ENCODE measurements at regions not wholly inside any gene's neighbourhood (a gene's known extent, or its start where the extent isn't known, plus 50 kb on each side); places are given as distances from the start of the nearest gene placed in this dataset.

GRCh38 chr6:138631566-138631965 lies 132.3 kb upstream of the NHSL1 start:
- CTCF ChIA-PET, result no interaction called here
- H3K4me1 Mint-ChIP-seq, result peaks cover 16% of the 10 kb centered on the region

More at GRCh38 chr6:138631566-138631965, 132.3 kb upstream of the NHSL1 start:
- Mint-ChIP-seq H3K4me3 (no peak overlapping the region), H3K27ac (no peak overlapping the region), H3K36me3 (no peaks in the 10 kb centered on the region), H3K9me3 (no peaks in the 10 kb centered on the region; the same call in 1 of the 2 replicates), H3K27me3 (ENCODE audit: low read depth) (no peaks in the 10 kb centered on the region)
- POLR2A ChIA-PET, result no interaction called here
- DNase-seq (ENCODE audit: low spot score), result no peak
- TF ChIP-seq TEAD4 (CRISPR knock-in tag; IDR thresholded peaks at IDR 0.05), result no peak
- TF ChIP-seq ETV6 (CRISPR knock-in tag; IDR thresholded peaks at IDR 0.05), result no peak
- no peak for TF ChIP-seq PREB (CRISPR knock-in tag; IDR thresholded peaks at IDR 0.05; ENCODE audit: borderline replicate concordance)
- no peak for TF ChIP-seq ATF3 (CRISPR knock-in tag; conservative IDR thresholded peaks at IDR 0.05)
- TF ChIP-seq MAX (CRISPR knock-in tag; IDR thresholded peaks at IDR 0.05), result no peak
- TF ChIP-seq MXD4 (CRISPR knock-in tag; IDR thresholded peaks at IDR 0.05; ENCODE audit: borderline replicate concordance), result no peak
- no peak for TF ChIP-seq JAZF1 (CRISPR knock-in tag; IDR thresholded peaks at IDR 0.05)
- no peak for TF ChIP-seq CREM (CRISPR knock-in tag; IDR thresholded peaks at IDR 0.05)
- TF ChIP-seq PRDM15 (CRISPR knock-in tag; IDR thresholded peaks at IDR 0.05), result no peak
- TF ChIP-seq TCF7 (CRISPR knock-in tag; IDR thresholded peaks at IDR 0.05; ENCODE audit: low read depth), result no peak
- TF ChIP-seq ZNF532 (CRISPR knock-in tag; IDR thresholded peaks at IDR 0.05; ENCODE audit: borderline replicate concordance), result no peak
- TF ChIP-seq ZNF425 (CRISPR knock-in tag; conservative IDR thresholded peaks at IDR 0.05), result no peak
- TF ChIP-seq NFE2L1 (CRISPR knock-in tag; IDR thresholded peaks at IDR 0.05), result no peak
- no peak for TF ChIP-seq MLX (CRISPR knock-in tag; IDR thresholded peaks at IDR 0.05)
- TF ChIP-seq NR2C2 (CRISPR knock-in tag; IDR thresholded peaks at IDR 0.05), result no peak
- TF ChIP-seq ATF2 (CRISPR knock-in tag; IDR thresholded peaks at IDR 0.05; ENCODE audit: borderline replicate concordance, low read depth), result no peak
- no peak for TF ChIP-seq CDX4 (CRISPR knock-in tag; IDR thresholded peaks at IDR 0.05; ENCODE audit: borderline replicate concordance)
- TF ChIP-seq ZNF281 (CRISPR knock-in tag; IDR thresholded peaks at IDR 0.05), result no peak
- TF ChIP-seq IRF2 (CRISPR knock-in tag; IDR thresholded peaks at IDR 0.05; ENCODE audit: borderline replicate concordance, low read depth), result no peak
- ATAC-seq, result no peak

Data from WTC11 (cell line).